OCI-LY1 (cell line): ENCODE measurements at regions not wholly inside any gene's neighbourhood (a gene's known extent, or its start where the extent isn't known, plus 50 kb on each side); places are given as distances from the start of the nearest gene placed in this dataset.

ENCODE experiments used
- H2AFZ ChIP-seq: fragments of 200-600 bp; sonication (generic), shearing (Covaris generic); 2 replicates; pipeline ENCODE4 v1.6.0; 2014; ENCODE audit warnings: antibody characterized with exemption, mild to moderate bottlenecking, low read length
- H3F3A ChIP-seq: fragments of 200-600 bp; sonication (generic), shearing (Covaris generic); 2 replicates; pipeline ENCODE4 v1.6.0; 2014; ENCODE audit warnings: mild to moderate bottlenecking, antibody characterized with exemption, low read length, moderate library complexity; ENCODE audit not compliant: insufficient read depth
- H3K27ac ChIP-seq: fragments of 200-600 bp; sonication (generic); 2 replicates; pipeline ENCODE4 v1.5.1; 2014; ENCODE audit warnings: low read length, mixed run types, mild to moderate bottlenecking, low read depth; ENCODE audit not compliant: poor library complexity, severe bottlenecking
- H3K27me3 ChIP-seq: fragments of 200-600 bp; sonication (generic); 2 replicates; pipeline ENCODE4 v1.6.0; 2014; ENCODE audit warnings: antibody characterized with exemption, mild to moderate bottlenecking, low read length, moderate library complexity; ENCODE audit not compliant: insufficient read depth
- H3K36me3 ChIP-seq: fragments of 200-600 bp; sonication (generic); 2 replicates; pipeline ENCODE4 v1.6.1; 2014; ENCODE audit warnings: mild to moderate bottlenecking, antibody characterized with exemption, low read length, moderate library complexity, mixed read lengths; ENCODE audit not compliant: insufficient read depth
- H3K4me1 ChIP-seq: fragments of 200-600 bp; sonication (generic); 2 replicates; pipeline ENCODE4 v1.5.1; 2014; ENCODE audit warnings: mild to moderate bottlenecking, low read length, moderate library complexity; ENCODE audit not compliant: insufficient read depth, severe bottlenecking
- H3K4me2 ChIP-seq: fragments of 200-600 bp; sonication (generic), shearing (Covaris generic); 2 replicates; pipeline ENCODE4 v1.6.1; 2014; ENCODE audit warnings: low read length
- H3K4me3 ChIP-seq: fragments of 200-600 bp; sonication (generic); 2 replicates; pipeline ENCODE4 v1.5.1; 2014; ENCODE audit warnings: low read length, low read depth, mild to moderate bottlenecking, mixed read lengths; ENCODE audit not compliant: poor library complexity, severe bottlenecking
- H3K79me2 ChIP-seq: fragments of 200-600 bp; shearing (Covaris generic); 2 replicates; pipeline ENCODE4 v1.6.1; 2016; ENCODE audit warnings: mixed run types, low read length, mixed read lengths; ENCODE audit not compliant: insufficient read depth
- H3K9ac ChIP-seq: fragments of 200-600 bp; sonication (generic), shearing (Covaris generic); 2 replicates; pipeline ENCODE4 v1.6.1; 2014; ENCODE audit warnings: mild to moderate bottlenecking, low read length, mixed read lengths
- H3K9me2 ChIP-seq: fragments of 200-600 bp; sonication (generic), shearing (Covaris generic); 2 replicates; pipeline ENCODE4 v1.6.1; 2014; ENCODE audit warnings: low read depth, mild to moderate bottlenecking, low read length, mixed read lengths
- H3K9me3 ChIP-seq: fragments of 200-600 bp; shearing (Covaris generic); 2 replicates; pipeline ENCODE4 v1.6.1; 2014; ENCODE audit warnings: low read length, mixed read lengths
- H4K20me1 ChIP-seq: fragments of 200-600 bp; sonication (generic), shearing (Covaris generic); 2 replicates; pipeline ENCODE4 v1.6.0; 2016; ENCODE audit warnings: mild to moderate bottlenecking, low read length; ENCODE audit not compliant: insufficient read depth
- EZH2 ChIP-seq: fragments of 200-600 bp; sonication (generic), shearing (Covaris generic); IDR thresholded peaks from 2 replicates; pipeline ENCODE4 v1.8.0; 2017; ENCODE audit warnings: borderline replicate concordance, mixed run types, mild to moderate bottlenecking, antibody characterized with exemption, low read length, moderate library complexity, mixed read lengths
- TF ChIP-seq, protein P1 (sequence below): fragments of 200-600 bp; sonication (generic), shearing (Covaris generic); IDR thresholded peaks from 2 replicates; pipeline ENCODE4 v1.5.1; 2017; ENCODE audit warnings: mild to moderate bottlenecking, antibody characterized with exemption, low read length, moderate library complexity, mixed read lengths

DNA sequence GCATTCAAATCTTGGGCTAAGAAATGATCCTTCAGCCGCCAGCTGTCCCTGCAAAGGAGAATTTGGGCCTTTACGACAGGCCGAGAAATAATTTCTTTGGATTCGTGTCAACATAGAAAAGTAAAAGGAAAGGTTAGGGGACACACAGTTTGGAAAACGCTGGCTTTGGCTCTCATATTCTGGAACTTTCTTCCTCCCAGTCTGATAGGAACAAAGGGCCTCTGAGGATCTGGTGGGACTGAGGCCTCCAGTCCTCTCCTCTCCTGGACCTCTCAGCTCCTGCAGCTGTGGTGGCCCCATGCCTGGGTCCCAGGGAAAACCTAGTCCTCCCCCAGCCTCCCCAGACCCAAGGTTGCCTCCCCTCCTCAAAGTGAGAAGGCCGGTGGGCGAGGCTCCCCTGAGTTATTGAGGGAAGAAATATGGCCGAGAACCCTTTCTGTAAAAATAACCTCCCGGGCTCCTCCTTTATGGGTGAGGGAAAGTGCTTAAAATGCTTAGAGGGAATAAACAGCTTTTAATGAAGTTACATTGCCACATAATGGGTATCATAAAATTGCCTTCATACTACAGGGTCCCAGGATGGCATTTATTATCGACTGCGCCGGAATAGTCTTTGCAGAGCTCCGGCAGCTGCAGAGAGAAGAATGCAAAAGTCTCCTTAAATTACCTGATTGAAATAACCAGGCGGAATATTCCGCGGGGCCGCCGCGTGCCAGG, 188.3 kb downstream of the PHETA1 start:
- H3K36me3 ChIP-seq, result no peaks in the 10 kb centered on the region
- H3K9ac ChIP-seq, result no peak overlapping the region
- TF ChIP-seq EZH2, result no peak
- TF ChIP-seq, protein P1, sequence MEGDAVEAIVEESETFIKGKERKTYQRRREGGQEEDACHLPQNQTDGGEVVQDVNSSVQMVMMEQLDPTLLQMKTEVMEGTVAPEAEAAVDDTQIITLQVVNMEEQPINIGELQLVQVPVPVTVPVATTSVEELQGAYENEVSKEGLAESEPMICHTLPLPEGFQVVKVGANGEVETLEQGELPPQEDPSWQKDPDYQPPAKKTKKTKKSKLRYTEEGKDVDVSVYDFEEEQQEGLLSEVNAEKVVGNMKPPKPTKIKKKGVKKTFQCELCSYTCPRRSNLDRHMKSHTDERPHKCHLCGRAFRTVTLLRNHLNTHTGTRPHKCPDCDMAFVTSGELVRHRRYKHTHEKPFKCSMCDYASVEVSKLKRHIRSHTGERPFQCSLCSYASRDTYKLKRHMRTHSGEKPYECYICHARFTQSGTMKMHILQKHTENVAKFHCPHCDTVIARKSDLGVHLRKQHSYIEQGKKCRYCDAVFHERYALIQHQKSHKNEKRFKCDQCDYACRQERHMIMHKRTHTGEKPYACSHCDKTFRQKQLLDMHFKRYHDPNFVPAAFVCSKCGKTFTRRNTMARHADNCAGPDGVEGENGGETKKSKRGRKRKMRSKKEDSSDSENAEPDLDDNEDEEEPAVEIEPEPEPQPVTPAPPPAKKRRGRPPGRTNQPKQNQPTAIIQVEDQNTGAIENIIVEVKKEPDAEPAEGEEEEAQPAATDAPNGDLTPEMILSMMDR, result no peak
- no peaks in the 10 kb centered on the region for H3K9me3 ChIP-seq
- H4K20me1 ChIP-seq, result no peaks in the 10 kb centered on the region
- H3K4me3 ChIP-seq, result no peak overlapping the region
- no peak overlapping the region for H3K27ac ChIP-seq
- H3K27me3 ChIP-seq, result no peaks in the 10 kb centered on the region
- no peaks in the 10 kb centered on the region for H3K9me2 ChIP-seq
- H3K4me1 ChIP-seq, result no peaks in the 10 kb centered on the region
- H2AFZ ChIP-seq, result no peak overlapping the region
- no peaks in the 10 kb centered on the region for H3K79me2 ChIP-seq
- H3F3A ChIP-seq, result no peaks in the 10 kb centered on the region
- H3K4me2 ChIP-seq, result no peak overlapping the region

DNA sequence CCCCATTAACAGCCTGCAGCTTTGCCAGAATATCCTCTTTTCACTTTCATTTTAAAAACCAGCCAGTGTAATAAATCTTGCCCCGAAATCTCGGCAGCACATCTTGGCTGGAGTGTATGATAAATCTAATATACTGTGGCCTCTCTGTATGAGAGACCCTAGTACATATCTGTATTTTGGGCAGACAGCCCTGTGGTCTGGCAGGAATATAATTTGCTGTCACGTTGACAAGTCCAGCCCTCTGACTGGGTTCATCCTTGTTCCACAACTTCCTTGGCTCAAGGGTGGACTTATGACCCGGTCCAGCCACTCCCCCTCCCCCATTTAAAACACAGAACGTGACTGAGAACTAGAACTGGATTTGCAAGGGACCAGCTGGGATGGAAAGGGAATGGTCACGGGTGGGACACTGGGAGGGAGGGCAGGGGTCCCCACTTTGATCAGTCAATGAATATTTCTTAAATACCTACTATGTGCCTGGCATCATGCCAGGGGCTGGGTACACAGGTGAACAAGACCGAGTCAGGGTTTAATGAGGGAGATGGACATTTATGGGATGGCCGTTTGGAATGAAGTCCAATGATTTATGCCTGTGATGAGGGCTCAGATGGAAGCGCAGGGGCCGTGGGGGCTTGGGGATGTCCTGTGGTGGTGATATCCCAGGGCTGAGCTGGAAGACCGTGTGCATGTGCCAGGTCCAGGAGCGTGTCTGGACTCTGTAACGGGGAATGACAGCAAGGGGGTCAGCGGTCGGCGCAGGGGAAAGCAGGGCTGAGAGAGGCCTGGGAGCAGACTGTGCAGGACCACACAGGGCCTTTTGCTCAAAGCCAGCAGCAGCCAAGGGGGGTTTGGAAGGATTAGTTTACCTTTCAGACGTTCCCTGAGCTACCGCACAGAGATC, 190.5 kb downstream of the PHETA1 start:
- no peaks in the 10 kb centered on the region for H4K20me1 ChIP-seq
- no peak overlapping the region for H3K4me2 ChIP-seq
- no peaks in the 10 kb centered on the region for H3K79me2 ChIP-seq
- no peaks in the 10 kb centered on the region for H3K36me3 ChIP-seq
- no peaks in the 10 kb centered on the region for H3K4me1 ChIP-seq
- no peak overlapping the region for H3K9ac ChIP-seq
- no peak overlapping the region for H2AFZ ChIP-seq
- no peaks in the 10 kb centered on the region for H3K9me2 ChIP-seq
- TF ChIP-seq EZH2, result no peak
- H3K4me3 ChIP-seq, result no peak overlapping the region
- H3K27me3 ChIP-seq, result no peaks in the 10 kb centered on the region
- no peak overlapping the region for H3K27ac ChIP-seq
- H3F3A ChIP-seq, result no peaks in the 10 kb centered on the region
- H3K9me3 ChIP-seq, result no peaks in the 10 kb centered on the region

DNA sequence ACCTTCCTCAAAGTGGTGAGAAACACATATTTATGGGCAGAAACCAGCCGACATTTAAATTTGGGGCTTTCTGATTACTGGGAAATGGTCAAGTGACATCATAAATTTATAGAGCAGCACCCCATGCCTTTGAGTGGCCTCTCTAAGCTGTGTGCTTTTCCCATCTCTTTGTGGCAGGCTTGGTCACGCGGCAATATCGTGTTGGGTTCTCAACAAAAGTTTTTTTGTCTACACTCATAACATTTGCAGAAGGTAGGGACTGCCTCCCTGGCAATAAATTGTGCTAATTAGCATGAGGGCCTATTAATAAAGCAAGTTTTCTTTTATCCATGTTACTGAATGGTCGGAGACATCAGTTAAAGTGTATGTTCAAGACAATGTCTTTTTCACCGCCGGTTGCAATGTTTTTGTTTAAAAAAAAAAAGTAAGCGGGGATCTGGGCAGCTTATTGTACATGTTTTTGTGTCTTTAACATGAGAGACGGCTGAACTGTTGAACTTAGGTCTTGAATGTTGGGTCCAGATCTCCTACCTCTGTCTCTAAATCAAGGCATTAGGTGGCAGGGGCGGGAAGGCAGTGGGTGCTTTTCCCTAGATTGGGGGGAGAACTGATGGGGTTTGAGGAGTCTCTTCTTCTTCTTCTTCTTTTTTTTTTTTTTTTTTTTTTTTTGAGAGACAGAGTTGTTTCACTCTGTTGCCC, 193.3 kb downstream of the PHETA1 start:
- no peaks in the 10 kb centered on the region for H3K9me2 ChIP-seq
- H4K20me1 ChIP-seq, result no peaks in the 10 kb centered on the region
- H3K9ac ChIP-seq, result no peak overlapping the region
- H3K4me3 ChIP-seq, result no peak overlapping the region
- no peaks in the 10 kb centered on the region for H3K36me3 ChIP-seq
- no peak overlapping the region for H2AFZ ChIP-seq
- no peaks in the 10 kb centered on the region for H3K9me3 ChIP-seq
- H3K27me3 ChIP-seq, result no peaks in the 10 kb centered on the region
- no peaks in the 10 kb centered on the region for H3F3A ChIP-seq
- H3K4me2 ChIP-seq, result no peak overlapping the region
- no peaks in the 10 kb centered on the region for H3K4me1 ChIP-seq
- H3K27ac ChIP-seq, result no peak overlapping the region
- H3K79me2 ChIP-seq, result no peaks in the 10 kb centered on the region
- no peak for TF ChIP-seq EZH2
- TF ChIP-seq, protein P1, result no peak
